ENCODE measurements at regions not wholly inside any gene's neighbourhood (a gene's known extent, or its start where the extent isn't known, plus 50 kb on each side); places are given as distances from the start of the nearest gene placed in this dataset.

GRCh38 chr6:78629836-78630235 is 237.5 kb upstream of the IRAK1BP1 start:
- TF ChIP-seq ZNF266 (tag by site-specific recombination; IDR thresholded peaks at IDR 0.05; ENCODE audit: low read depth) (no peak), CTCF (tag by site-specific recombination; IDR thresholded peaks at IDR 0.05) (no peak), ZNF248 (tag by site-specific recombination; IDR thresholded peaks at IDR 0.05) (no peak), ZNF660 (tag by site-specific recombination; IDR thresholded peaks at IDR 0.05) (no peak), ZNF777 (tag by site-specific recombination; IDR thresholded peaks at IDR 0.05; ENCODE audit: borderline replicate concordance) (no peak), REPIN1 (tag by site-specific recombination; IDR thresholded peaks at IDR 0.05; ENCODE audit: low read depth) (no peak), ZBTB49 (tag by site-specific recombination; IDR thresholded peaks at IDR 0.05; ENCODE audit: low read depth) (no peak), ZNF280D (tag by site-specific recombination; IDR thresholded peaks at IDR 0.05) (no peak), ZNF292 (tag by site-specific recombination; IDR thresholded peaks at IDR 0.05; ENCODE audit: borderline replicate concordance, low read depth) (no peak)
- TF ChIP-seq, protein P1, sequence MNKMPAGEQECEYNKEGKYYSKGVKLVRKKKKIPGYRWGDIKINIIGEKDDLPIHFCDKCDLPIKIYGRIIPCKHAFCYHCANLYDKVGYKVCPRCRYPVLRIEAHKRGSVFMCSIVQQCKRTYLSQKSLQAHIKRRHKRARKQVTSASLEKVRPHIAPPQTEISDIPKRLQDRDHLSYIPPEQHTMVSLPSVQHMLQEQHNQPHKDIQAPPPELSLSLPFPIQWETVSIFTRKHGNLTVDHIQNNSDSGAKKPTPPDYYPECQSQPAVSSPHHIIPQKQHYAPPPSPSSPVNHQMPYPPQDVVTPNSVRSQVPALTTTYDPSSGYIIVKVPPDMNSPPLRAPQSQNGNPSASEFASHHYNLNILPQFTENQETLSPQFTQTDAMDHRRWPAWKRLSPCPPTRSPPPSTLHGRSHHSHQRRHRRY (tag by site-specific recombination; IDR thresholded peaks at IDR 0.05), result no peak
- TF ChIP-seq, protein P2, sequence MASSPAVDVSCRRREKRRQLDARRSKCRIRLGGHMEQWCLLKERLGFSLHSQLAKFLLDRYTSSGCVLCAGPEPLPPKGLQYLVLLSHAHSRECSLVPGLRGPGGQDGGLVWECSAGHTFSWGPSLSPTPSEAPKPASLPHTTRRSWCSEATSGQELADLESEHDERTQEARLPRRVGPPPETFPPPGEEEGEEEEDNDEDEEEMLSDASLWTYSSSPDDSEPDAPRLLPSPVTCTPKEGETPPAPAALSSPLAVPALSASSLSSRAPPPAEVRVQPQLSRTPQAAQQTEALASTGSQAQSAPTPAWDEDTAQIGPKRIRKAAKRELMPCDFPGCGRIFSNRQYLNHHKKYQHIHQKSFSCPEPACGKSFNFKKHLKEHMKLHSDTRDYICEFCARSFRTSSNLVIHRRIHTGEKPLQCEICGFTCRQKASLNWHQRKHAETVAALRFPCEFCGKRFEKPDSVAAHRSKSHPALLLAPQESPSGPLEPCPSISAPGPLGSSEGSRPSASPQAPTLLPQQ (tag by site-specific recombination; IDR thresholded peaks at IDR 0.05), result no peak

All from HEK293 (cell line).